GM19324 (cell line): ENCODE measurements at regions not wholly inside any gene's neighbourhood (a gene's known extent, or its start where the extent isn't known, plus 50 kb on each side); places are given as distances from the start of the nearest gene placed in this dataset.
"Not testable (repeated sequence)": the region's sequence is repeated elsewhere in the genome, so short reads cannot be mapped to it uniquely, and the experiment has no call there.

ENCODE experiments used
- ATAC-seq: cut with Tn5 transposase; IDR thresholded peaks from one replicate; pipeline ENCODE4 v1.9.1; 2021; ENCODE audit warnings: mild to moderate bottlenecking, moderate library complexity; ENCODE audit not compliant: unreplicated experiment, low FRiP score

- not testable (repeated sequence) for ATAC-seq
Observed at GRCh38 chr1:206403612-206404307, 66.5 kb upstream of the IKBKE start.

- not testable (repeated sequence) for ATAC-seq
Observed at GRCh38 chr1:206404309-206405027, 65.8 kb upstream of the IKBKE start.

- not testable (repeated sequence) for ATAC-seq
Observed at GRCh38 chr1:206405282-206405681, 65.0 kb upstream of the IKBKE start.

GRCh38 chr1:206408371-206409288 is 61.6 kb upstream of the IKBKE start:
- not testable (repeated sequence) for ATAC-seq

- ATAC-seq, result no peak
Observed at GRCh38 chr1:206411321-206411720, 59.0 kb upstream of the IKBKE start.

GRCh38 chr1:206415942-206416341 is 54.3 kb upstream of the IKBKE start:
- ATAC-seq, result no peak

- ATAC-seq, result no peak
Observed at GRCh38 chr1:206417774-206418614, 52.3 kb upstream of the IKBKE start.

GRCh38 chr1:206419250-206419649 is 51.0 kb upstream of the IKBKE start:
- ATAC-seq, result no peak

- no peak for ATAC-seq
Observed at GRCh38 chr1:206419783-206420182, 50.5 kb upstream of the IKBKE start.

GRCh38 chr1:206420471-206420870 is 49.8 kb upstream of the IKBKE start:
- ATAC-seq, result no peak
